ENCODE measurements at regions not wholly inside any gene's neighbourhood (a gene's known extent, or its start where the extent isn't known, plus 50 kb on each side); places are given as distances from the start of the nearest gene placed in this dataset.

DNA sequence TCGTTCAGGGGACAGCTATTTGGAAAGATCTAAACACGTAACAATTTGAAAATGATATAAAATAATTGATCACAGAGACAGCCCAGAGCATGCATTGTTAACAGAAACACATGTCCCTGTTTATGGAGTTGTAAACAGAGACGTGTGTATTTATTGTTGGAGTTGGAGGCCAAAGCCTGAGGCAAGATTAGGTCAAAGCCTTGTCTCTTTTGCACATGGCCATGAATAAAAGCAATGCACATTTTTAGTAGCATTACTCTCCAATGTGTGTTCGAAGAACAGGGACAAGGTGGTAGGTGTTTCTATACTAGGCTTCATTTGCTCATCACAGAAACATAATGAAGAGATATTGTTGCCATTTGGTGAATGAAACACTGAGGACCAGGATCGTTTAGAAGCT lies 841.5 kb upstream of the FANCL start:
- DNase-seq, result no peak

DNA sequence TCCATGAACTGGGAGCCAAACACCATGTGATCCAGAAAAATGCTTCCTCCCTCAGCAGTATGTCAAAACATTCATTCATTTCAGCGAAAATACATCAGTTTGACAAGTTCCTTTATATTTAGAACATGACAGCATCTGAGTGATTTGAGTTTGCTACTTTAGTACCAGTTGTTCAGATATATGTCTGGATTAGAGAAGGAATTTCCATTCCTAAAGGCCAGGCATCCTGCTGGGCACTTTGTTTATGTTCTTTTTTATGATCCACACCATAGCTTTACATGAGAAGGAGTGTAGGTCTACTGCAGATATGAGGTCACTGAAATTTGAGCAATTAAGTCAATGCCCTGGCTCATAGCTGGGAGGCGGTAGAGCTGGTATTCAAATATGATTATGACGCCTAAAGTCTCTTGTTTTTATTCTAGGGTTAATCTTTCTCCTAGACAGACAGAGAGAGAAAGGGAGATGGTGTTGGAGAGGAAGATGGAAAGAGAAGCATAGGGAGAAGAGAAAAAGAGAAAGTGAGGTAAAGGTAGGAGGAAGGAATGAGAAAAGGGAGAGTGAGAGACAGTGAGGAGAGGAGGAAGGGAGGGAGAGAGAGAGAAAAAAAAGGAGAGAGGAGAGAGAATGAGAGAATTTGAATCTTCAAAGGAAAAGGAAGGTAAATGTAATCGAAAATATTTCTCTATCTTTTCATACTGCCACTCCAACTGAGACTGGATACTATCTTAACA lies 839.5 kb upstream of the FANCL start:
- no peak for DNase-seq

DNA sequence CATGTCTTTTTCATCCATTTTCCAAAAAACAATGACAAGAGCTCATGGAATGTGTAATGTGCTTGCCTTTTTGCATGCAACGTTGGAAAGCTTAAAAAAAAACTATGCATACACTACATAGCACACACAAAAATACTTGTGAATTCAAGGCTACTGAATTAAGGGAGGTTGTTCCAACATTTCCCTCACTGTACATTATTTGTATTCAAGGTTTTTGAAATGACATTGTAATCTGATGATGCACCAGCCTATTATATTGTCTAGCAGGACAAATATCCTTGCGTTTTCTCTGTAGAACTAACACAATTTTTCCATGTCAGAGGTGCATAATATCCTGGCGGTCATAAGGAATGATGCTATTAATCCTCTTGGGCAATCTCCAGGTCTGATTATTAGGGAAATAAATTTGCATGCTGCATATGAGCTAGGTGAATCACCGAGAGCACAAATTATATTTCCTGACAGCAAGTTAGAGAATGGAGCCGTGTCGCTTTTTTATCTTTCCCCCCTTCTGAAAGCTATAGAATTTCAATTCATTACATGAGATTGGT lies 836.9 kb upstream of the FANCL start:
- no peak for DNase-seq

DNA sequence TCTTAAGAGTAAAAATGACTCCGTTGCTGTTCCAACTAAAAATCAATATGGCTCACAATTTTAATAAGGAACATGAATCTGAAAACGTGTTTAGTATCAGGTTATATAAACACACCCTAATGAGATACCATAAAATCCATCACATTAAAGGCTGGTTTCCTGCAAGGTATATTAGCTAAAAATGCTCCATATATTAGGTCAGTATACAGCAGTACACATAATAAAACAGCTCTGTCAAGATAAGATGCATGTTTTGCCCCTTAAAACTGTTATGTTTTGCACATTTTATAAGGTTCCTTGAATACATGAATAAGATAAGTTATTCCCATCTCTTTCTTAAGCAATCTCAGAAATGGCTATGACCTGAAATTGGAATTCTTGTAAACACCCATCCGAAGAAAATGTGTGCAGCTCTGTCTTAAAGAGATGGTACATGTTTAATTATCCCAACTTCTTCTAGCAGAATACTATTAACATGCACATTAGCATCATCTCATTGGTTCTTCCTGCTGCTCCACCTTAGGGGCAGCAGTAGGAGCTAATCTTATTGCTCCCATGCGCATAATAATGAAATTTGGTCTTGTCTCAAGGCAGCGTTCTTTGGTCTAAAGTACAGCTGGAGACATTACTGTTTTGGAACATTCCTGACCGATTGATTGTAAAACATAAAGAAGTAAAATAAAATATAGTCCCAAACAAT lies 836.1 kb upstream of the FANCL start:
- no peak for DNase-seq

DNA sequence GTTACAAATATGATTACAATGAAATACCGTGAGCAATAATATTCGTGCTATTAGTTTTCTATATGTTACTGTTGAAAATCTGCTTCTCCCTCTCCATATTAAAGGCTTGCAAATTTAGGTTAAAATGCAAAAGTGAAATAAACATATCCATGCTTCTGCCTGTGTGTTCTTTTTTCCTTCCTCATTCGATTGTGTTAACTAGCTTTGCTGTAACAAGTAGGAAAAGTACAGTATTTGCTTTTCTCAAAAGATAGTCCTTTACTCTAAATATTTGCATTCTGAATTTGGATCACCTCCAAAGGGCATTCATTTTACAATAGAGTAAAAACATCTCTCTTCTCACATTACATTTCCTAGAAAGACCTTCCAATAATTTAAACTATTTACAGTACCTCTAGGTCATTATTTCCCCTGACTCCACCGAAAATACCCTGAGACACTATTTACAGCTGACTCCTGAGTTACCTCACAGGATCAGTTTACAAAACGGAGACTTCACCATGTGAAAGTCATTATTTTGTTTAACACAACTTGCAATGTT lies 835.0 kb upstream of the FANCL start:
- no peak for DNase-seq

DNA sequence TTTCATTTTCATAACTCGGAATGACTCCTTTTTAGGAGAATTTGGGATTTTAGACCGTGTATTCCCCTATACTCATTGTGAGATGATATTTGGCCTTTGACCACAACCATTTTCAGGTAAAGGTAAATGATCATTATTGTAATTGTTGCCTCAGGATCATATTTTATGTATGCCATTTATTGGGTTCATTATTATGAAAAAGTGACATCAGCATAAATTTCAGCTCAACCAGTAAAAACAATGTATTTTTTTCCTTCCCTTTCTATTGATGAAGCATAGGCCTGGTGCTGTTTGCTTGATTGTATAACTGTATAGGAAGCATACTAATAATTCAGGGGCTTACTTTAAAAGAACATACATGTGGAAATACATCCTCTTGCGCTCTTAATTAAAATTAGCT lies 832.9 kb upstream of the FANCL start:
- no peak for DNase-seq

DNA sequence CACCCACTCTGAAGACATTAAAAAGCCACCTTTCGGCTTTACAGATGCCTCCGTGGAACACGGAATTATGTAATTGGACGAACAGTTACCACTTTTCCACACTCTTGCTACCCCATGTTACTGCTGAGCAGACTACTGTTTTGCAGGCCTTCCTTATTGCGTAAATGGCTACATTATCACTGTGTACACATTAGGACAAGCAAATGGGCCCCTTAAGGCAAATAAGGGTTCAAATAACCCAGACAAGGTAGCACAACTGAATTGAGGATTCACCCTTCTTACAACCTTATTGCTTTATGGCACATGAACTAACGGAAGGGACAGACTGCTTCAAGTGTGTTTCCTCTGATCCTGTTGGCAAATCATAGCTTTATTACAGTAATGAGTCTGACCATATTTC lies 832.2 kb upstream of the FANCL start:
- DNase-seq, result no peak

DNA sequence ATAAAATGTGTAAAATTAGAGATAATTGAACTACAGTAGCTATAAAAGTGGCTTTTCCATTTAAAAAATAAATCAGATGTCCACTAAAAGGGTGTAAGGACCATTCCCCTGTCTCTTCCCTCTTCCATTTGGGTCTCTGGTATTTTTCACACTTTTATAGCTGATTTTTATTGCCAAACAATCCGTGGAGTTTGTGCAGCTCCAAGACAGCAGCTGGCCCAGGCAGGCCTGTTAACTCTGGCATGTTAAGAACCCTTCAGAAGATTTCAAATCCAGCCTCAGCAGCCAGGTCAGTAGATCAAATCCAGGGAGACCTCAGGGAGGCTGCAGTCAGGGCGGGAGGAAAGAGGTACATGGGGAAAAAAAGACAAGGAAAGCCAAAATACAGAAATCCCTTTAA lies 827.1 kb upstream of the FANCL start:
- DNase-seq, result no peak

DNA sequence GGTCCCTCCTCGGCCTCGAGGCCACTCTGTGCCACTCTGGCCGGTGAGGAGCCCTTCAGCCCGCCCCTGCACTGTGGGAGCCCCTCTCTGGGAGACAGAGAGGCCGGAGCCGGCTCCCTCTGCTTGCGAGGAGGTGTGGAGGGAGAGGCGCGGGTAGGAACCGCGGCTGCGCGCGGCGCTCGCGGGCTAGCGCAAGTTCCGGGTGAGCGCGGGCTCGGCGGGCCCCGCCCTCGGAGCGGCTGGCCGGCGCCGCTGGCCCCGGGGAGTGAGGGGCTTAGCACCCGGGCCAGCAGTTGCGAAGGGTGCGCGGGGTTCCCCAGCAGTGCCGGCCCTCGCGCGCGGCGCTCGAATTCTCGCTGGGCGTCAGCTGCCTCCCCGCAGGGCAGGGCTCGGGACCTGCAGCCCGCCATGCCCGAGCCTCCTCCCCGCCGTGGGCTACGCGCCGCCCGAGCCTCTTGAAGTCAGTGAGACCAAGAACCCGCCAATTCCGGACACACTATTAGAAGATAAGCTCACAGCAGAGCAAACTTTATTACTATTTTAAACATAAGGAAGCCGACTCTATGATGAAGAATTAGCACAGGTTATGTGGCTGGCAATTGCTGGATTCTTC lies 825.8 kb upstream of the FANCL start:
- DNase-seq, result no peak

DNA sequence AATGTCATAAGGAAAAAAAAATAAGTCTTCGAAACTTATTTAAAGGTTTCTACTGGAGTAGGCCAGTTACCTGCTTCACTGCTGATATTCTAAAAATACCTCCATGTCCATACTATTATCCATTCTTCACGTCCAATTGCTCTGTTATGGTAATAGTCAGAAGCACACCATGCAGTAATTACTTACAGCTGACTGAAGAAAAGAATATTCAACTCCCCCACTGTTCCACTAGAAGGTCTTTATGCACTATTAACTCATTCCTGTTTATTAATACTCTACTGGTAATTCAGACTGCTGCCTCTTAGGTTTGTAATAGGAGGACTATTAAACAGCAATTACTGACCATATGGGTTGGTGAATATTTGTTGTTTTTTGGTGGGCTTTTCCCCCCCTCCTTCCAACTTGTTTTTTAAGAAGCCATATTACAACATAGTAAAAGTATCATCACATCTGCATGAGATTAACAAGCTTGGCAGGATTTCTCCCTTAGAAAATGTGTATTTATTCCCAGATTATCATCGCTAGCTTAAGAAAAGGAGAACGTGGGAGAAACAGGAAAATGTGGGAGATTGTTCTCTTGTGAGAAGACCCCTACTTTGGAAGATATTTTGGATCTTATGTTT lies 806.4 kb upstream of the FANCL start:
- no peak for DNase-seq

DNA sequence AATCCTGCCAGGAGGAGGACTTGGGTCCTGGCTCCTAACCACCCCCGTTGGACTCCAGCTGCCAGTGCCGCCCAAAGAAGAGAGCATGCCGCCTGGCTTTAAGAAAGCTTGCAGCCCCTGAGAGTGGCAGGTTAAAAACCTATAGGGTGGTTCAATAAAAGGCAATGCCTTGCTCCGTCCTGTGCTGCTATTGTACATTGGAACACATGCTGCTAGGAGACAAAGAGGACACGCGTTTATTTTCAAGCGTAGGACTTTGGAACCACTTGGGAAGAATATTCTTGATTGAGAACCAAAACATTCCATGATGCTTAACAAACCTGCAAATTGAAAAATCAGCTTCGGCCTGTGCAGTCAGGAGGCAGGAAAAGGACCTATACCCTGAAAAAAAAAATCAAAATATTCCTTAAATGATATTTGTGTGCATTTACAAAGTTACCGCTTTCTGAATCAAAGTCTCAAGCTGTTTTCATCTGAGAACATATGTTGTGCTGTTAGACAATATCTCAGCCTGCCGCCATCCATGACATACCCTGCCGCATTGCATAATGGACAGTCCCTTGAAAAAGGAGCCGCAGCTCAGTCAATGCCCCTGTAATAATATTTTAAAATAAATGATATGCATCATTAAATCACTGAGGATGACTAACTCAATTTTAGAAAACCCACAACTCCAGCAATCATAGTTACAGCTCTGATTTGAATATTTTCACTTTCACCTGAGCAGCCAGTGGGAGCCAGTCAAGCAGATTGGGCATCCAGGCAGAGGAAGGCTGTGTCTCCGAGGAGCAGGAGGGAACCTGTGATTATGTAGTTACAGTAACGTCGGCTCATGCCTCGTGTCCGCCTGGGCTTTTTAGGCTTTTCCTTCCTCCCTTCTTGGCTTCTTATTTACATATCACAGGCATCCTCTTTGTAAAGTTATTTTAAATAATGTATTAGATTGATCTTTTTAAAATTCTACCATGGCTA lies 805.6 kb upstream of the FANCL start:
- no peak for DNase-seq

DNA sequence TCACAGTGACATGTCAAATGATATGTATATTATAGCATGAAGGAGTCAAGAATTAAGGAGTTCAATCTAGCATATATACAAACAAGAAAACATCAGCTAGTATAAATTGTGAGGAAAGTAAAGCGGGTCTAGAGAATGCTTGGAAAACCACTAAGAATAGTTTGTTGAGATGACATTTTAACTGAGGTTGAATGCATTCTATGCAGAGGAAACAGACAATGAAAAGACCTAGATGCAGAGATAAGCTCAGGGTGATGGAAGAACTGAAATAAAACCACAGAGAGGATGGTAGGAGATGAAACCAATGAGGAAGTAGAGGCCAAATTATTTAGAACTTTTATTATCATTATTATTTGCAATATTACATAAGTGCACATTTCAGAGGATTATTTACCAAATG lies 803.6 kb upstream of the FANCL start:
- no peak for DNase-seq

DNA sequence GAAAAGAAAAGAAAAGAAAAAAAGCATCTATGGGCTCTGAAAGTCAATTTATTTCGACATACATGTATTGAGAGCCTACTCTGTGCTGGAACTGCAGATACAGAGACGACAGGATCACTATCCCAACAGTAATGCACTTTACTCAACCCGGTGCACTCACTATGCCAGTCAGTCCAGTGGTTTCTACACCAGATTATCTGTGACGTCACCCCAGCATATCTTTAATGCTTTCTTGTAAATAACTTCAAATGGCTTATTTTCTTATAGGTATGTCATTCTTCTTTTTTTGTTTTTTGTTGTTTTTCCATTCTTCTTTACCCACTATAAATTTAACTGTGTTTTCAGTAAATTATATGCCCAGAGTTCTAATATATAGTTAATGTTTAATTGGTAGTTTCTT lies 800.0 kb upstream of the FANCL start:
- DNase-seq, result no peak

DNA sequence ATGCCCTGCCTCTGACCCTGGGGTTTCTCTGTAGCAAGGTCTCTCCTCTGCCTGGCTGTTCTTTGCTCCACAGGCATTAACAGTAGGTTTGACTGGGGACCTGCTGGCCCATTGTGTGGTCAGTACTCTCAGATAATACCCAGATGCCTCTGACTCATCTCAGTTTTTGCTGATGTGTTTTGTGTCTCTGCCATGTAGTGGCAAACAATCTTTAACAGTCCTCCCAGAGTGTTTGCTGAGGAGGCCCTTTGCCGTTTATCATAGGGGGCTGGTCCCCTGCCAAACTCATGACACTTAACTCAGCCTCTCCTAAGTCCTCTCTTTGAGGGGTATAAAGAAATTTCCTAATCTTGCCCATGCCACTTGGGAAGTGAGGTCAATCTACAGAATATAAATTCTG lies 793.7 kb upstream of the FANCL start:
- DNase-seq, result peak; percentile 6

DNA sequence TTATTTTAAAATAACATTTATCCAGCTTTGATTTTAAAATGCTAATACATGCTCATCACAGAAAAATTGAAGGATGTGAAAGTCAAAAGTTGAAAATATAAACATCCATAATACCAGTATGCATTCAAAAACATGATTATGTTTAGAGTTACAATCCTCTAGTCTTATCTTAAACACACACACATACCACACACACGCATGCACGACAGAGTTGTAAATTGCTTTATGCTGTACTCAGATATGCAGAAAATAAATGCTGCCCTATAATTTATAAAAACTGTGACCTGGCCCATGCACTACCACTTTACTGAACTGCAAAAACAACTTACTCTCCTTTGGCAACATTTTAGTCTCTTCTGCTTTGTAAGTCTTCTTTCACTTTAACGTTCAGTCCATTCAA lies 793.0 kb upstream of the FANCL start:
- no peak for DNase-seq

DNA sequence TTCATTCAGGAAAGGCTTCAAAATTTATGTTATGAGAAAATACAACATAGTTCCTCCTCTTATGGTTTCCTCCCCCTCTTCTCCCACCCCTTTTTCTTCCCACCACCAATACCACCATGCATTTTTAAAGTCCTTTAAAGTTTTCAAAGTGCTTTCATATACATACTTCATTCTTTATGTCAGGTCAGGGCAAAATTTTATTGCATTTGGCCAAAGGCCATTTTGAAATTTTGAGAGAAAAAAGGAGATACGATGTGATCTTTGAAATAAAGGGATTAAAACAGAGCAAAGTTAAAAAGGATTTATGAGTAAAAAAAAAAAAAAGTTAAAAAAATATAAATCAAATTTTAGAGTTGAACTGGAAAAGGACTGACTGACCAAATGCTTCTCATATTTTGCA lies 792.5 kb upstream of the FANCL start:
- no peak for DNase-seq

DNA sequence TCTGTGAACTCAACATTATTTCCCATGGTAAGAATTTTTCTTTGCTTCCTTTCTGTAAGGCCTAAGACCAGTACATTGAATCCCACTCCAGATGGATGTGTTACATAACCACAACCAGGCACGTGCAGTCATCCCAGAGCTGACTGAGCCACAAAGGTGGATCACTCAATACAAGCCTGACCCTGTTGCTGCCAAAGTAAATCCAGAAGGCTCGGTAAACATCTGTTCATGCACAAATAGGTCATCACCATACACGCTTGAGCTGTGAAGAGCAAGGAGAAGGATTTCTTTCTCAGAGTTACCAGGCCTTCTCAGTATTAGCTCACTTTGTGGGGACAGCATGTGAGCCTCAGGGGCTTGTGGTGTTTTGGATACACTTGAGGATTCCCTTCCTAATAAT lies 791.4 kb upstream of the FANCL start:
- no peak for DNase-seq

DNA sequence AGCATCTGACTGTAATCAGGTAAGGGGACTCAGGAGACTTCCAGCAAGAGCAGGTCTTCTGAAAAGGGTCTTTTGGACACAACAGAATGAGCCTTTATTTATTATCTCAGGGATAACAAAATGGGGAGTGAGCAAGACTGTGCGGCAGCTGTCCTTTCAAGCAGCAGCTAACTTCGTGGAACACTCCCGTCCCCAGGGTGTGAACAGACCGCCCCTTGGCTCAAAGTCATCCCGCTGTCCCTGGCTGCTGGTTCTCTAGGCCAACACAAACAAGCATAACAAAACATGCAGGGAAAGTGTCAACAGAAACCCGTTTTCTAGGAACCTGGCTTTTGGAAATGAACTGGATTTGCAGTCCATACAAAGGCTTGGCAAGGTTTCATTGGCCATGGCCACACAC lies 787.9 kb upstream of the FANCL start:
- no peak for DNase-seq

DNA sequence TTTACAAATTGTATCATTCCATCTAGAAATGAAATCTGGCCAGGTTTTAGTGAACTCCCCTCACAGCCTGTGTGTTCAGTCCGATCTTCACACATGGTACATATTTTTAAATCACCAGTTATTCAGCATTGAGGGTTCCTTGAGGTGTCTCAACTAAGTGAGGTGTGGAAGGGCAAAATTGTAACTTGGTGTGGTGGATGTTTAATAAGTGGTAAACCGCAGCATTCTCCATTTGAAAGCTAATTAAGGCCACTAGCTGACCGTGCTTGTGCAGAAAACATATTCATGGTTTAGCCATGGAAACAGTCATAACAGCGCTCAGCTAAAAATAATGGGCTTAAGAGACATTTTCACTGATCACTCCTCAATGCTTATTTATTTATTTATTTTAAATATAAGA lies 786.2 kb upstream of the FANCL start:
- no peak for DNase-seq

DNA sequence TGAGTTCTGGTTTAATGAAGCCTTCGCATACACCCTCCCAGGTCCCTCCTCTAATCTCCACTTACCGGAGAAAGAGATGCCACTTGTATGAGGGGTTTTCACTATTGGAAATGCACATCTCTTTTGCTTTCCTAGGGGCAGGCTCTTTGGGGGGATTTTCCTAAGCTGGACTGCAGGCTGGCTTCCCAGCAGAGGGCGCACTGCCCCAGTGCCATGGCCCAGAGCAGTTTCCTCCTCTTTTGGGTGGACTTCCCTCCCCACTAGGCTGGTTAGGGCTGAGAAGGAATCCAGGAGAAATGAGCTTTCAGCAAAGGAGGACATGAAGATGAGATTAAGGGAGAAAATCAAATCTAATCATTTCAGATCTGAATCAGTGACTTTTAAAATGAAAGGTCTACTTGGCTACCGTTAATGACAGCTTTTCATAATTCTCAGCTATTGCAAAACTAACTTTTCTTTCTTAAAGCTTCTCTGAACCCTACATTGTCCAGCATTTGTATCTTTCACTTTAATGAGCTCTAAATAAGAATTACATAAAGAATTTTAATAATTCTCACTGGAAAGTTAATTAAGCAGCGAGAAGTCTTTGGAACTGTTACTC lies 784.1 kb upstream of the FANCL start:
- peak; percentile 31 for DNase-seq

DNA sequence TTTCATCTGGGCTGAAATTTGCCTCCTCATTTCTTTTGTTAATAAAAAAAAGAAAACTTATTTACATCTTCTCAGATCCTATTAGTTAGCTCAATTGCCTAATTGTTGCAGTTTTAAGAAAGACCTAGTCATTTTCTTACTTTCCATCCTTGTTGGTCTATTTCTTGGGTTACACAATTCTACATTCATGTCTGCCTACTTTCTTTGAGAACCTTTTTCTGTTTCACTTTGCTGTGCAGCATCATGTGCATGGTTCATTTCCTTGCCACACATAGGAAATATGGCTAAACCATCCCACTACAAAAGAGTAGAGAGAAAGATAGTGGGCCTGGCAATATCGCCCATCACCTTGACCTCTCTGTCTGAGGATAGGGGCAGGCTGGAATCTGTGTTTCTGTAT lies 780.7 kb upstream of the FANCL start:
- no peak for DNase-seq

Measured in fibroblast of skin of right quadriceps (primary cell).